Trophoblast cell (in vitro differentiated cells and primary cell): ENCODE measurements at regions not wholly inside any gene's neighbourhood (a gene's known extent, or its start where the extent isn't known, plus 50 kb on each side); places are given as distances from the start of the nearest gene placed in this dataset.
A peak's percentile ranks its signal among the peaks of the same experiment; 100 is the strongest.

ENCODE experiments used
- DNase-seq, 2 donors: peaks; one replicate each; pipeline ENCODE4 v3.0.0-alpha.2; 2016
- H2AFZ ChIP-seq: 2 replicates; pipeline ENCODE4 v1.6.1; 2013; ENCODE audit warnings: low read length, moderate library complexity, mild to moderate bottlenecking; ENCODE audit not compliant: insufficient read depth, poor library complexity
- H2AK5ac ChIP-seq: 2 replicates; pipeline ENCODE4 v1.6.1; 2013; ENCODE audit warnings: mild to moderate bottlenecking, low read length
- H2BK120ac ChIP-seq: 2 replicates; pipeline ENCODE4 v1.6.1; 2013; ENCODE audit warnings: low read length, mild to moderate bottlenecking, moderate library complexity; ENCODE audit not compliant: insufficient read depth, poor library complexity
- H2BK12ac ChIP-seq: 2 replicates; pipeline ENCODE4 v1.6.1; 2013; ENCODE audit warnings: mild to moderate bottlenecking, low read length, moderate library complexity
- H2BK5ac ChIP-seq: 2 replicates; pipeline ENCODE4 v1.6.1; 2013; ENCODE audit warnings: low read length, low read depth, moderate library complexity, mild to moderate bottlenecking; ENCODE audit not compliant: poor library complexity
- H3K14ac ChIP-seq: 2 replicates; pipeline ENCODE4 v1.6.1; 2013; ENCODE audit warnings: mild to moderate bottlenecking, low read length
- H3K18ac ChIP-seq: 2 replicates; pipeline ENCODE4 v1.6.1; 2013; ENCODE audit warnings: mild to moderate bottlenecking, low read length
- H3K23ac ChIP-seq: 2 replicates; pipeline ENCODE4 v1.6.1; 2013; ENCODE audit warnings: low read length
- H3K27ac ChIP-seq: 2 replicates; pipeline ENCODE4 v1.5.1; 2013; ENCODE audit warnings: low read depth, mild to moderate bottlenecking, inconsistent platforms, low read length, moderate library complexity
- H3K27me3 ChIP-seq: 2 replicates; pipeline ENCODE4 v1.6.1; 2013; ENCODE audit warnings: inconsistent platforms, mild to moderate bottlenecking, low read length, moderate library complexity; ENCODE audit not compliant: insufficient read depth
- H3K36me3 ChIP-seq, 2 experiments: 1 replicate in 1 of 2; 2 replicates in 1 of 2; pipeline ENCODE4 v1.6.1; 2013; ENCODE audit warnings: low read length in 2 of 2, mild to moderate bottlenecking in 2 of 2, moderate library complexity in 1 of 2; ENCODE audit not compliant: insufficient read depth in 2 of 2, control insufficient read depth in 1 of 2
- H3K4ac ChIP-seq: 2 replicates; pipeline ENCODE4 v1.6.1; 2013; ENCODE audit warnings: low read depth, mild to moderate bottlenecking, low read length, moderate library complexity
- H3K4me1 ChIP-seq, 2 experiments: 1 replicate in 1 of 2; 2 replicates in 1 of 2; pipeline ENCODE4 v1.6.1; 2013; ENCODE audit warnings: low read length in 2 of 2, mild to moderate bottlenecking in 2 of 2, moderate library complexity in 1 of 2; ENCODE audit not compliant: insufficient read depth in 2 of 2, control insufficient read depth in 1 of 2
- H3K4me2 ChIP-seq: 2 replicates; pipeline ENCODE4 v1.6.1; 2013; ENCODE audit warnings: inconsistent platforms, mild to moderate bottlenecking, low read length, moderate library complexity
- H3K4me3 ChIP-seq: 2 replicates; pipeline ENCODE4 v1.5.1; 2013; ENCODE audit warnings: mild to moderate bottlenecking, low read depth, low read length, inconsistent platforms
- H3K79me1 ChIP-seq: one replicate; pipeline ENCODE4 v1.6.1; 2013; ENCODE audit warnings: low read length
- H3K79me2 ChIP-seq: 2 replicates; pipeline ENCODE4 v1.6.1; 2013; ENCODE audit warnings: low read length, mild to moderate bottlenecking; ENCODE audit not compliant: control insufficient read depth, insufficient read depth, poor library complexity
- H3K9ac ChIP-seq: 2 replicates; pipeline ENCODE4 v1.6.1; 2013; ENCODE audit warnings: mild to moderate bottlenecking, low read length
- H3K9me3 ChIP-seq: 2 replicates; pipeline ENCODE4 v1.6.1; 2013; ENCODE audit warnings: low read depth, mild to moderate bottlenecking, control low read depth, inconsistent platforms, low read length; ENCODE audit not compliant: insufficient read depth
- H4K12ac ChIP-seq: 2 replicates; pipeline ENCODE4 v1.6.1; 2013; ENCODE audit warnings: low read depth, mild to moderate bottlenecking, low read length, moderate library complexity
- H4K8ac ChIP-seq: 2 replicates; pipeline ENCODE4 v1.6.1; 2013; ENCODE audit warnings: low read depth, mild to moderate bottlenecking, low read length, moderate library complexity
- H4K91ac ChIP-seq: one replicate; pipeline ENCODE4 v1.6.1; 2013; ENCODE audit warnings: low read depth, mild to moderate bottlenecking, low read length, moderate library complexity
- WGBS: extraction: QIAGEN DNeasy Blood & Tissue Kit; methylation state at CpG from one replicate; pipeline ENCODE4 v1.1.7; 2013; ENCODE audit warnings: missing lambda C conversion rate; ENCODE audit not compliant: insufficient read length, insufficient coverage; ENCODE audit errors: extremely low coverage; 5-methylcytosine and 5-hydroxymethylcytosine counted together

GRCh38 chr2:226198956-226199355 is 600.7 kb downstream of the IRS1 start:
- H2BK12ac ChIP-seq = no peak overlapping the region
- no peaks in the 10 kb centered on the region for H3K27me3 ChIP-seq
- no peak overlapping the region for H3K23ac ChIP-seq
- WGBS = no CpG with 5 or more reads among the region's 4 CpGs
- H3K4me3 ChIP-seq = no peak overlapping the region
- no peak overlapping the region for H3K9ac ChIP-seq
- H3K4me2 ChIP-seq = no peak overlapping the region
- no peak for DNase-seq
- H4K8ac ChIP-seq = no peak overlapping the region
- H2BK120ac ChIP-seq = no peak overlapping the region
- H4K91ac ChIP-seq = no peak overlapping the region
- H3K27ac ChIP-seq = no peak overlapping the region
- H4K12ac ChIP-seq = no peak overlapping the region
- no peak overlapping the region for H3K4ac ChIP-seq
- no peaks in the 10 kb centered on the region for H3K36me3 ChIP-seq
- H3K18ac ChIP-seq = no peak overlapping the region
- H3K4me1 ChIP-seq = peaks cover 0 to 2% of the 10 kb centered on the region in 2 experiments
- H2BK5ac ChIP-seq = no peak overlapping the region
- H3K79me2 ChIP-seq = no peaks in the 10 kb centered on the region
- no peak overlapping the region for H2AK5ac ChIP-seq
- H3K79me1 ChIP-seq = no peaks in the 10 kb centered on the region
- no peak overlapping the region for H2AFZ ChIP-seq
- no peak overlapping the region for H3K14ac ChIP-seq
- no peaks in the 10 kb centered on the region for H3K9me3 ChIP-seq

GRCh38 chr2:226190479-226191252 is 609.0 kb downstream of the IRS1 start:
- no peak overlapping the region for H3K18ac ChIP-seq
- peak overlapping the region; percentile 3 for H2BK120ac ChIP-seq
- H3K9ac ChIP-seq = no peak overlapping the region
- H3K36me3 ChIP-seq = no peaks in the 10 kb centered on the region
- no peaks in the 10 kb centered on the region for H3K9me3 ChIP-seq
- H2AFZ ChIP-seq = no peak overlapping the region
- H3K23ac ChIP-seq = no peak overlapping the region
- H3K4me2 ChIP-seq = no peak overlapping the region
- H3K27me3 ChIP-seq = no peaks in the 10 kb centered on the region
- WGBS = no CpG with 5 or more reads among the region's 5 CpGs
- no peak overlapping the region for H3K27ac ChIP-seq
- H3K4me1 ChIP-seq = no peaks in the 10 kb centered on the region
- H3K79me2 ChIP-seq = no peaks in the 10 kb centered on the region
- DNase-seq = no peak
- peak overlapping the region; percentile 19 for H4K8ac ChIP-seq
- no peak overlapping the region for H2AK5ac ChIP-seq
- no peak overlapping the region for H3K4me3 ChIP-seq
- H2BK12ac ChIP-seq = no peak overlapping the region
- H2BK5ac ChIP-seq = no peak overlapping the region
- no peak overlapping the region for H4K12ac ChIP-seq
- peaks cover 3% of the 10 kb centered on the region for H3K79me1 ChIP-seq
- H4K91ac ChIP-seq = peak overlapping the region; percentile 6
- no peak overlapping the region for H3K4ac ChIP-seq
- H3K14ac ChIP-seq = peak overlapping the region; percentile 51

DNA sequence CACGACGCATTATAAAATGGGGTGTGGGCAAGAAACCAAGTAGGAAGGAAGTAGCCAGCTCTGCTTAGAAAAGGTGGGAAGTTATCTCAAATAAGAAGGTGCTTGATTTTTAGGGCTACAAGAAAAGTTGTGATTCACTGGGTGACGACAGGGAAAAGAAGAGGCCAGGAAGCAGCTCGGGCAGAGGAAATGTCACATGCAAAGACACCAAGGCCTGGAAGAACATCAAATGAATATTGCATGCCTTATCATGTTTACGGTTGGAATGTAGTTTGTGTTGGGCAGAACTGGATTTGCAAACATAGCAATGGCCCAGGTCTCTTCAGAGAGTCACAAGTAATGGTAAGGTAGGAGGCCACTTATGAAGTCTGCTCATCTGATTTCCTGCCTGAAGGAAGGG is 610.6 kb downstream of the IRS1 start:
- Histone ChIP-seq H2AFZ (no peak overlapping the region), H3K18ac (no peak overlapping the region), H3K79me1 (peaks cover 3% of the 10 kb centered on the region), H3K79me2 (no peaks in the 10 kb centered on the region), H4K91ac (no peak overlapping the region), H2BK5ac (no peak overlapping the region), H2BK12ac (no peak overlapping the region), H3K9ac (no peak overlapping the region), H2BK120ac (no peak overlapping the region), H3K4me2 (no peak overlapping the region), H2AK5ac (no peak overlapping the region), H4K12ac (no peak overlapping the region), H3K4ac (no peak overlapping the region), H3K23ac (no peak overlapping the region), H3K4me3 (no peak overlapping the region), H3K27me3 (no peaks in the 10 kb centered on the region), H3K9me3 (no peaks in the 10 kb centered on the region), H3K36me3 (no peaks in the 10 kb centered on the region), H3K27ac (no peak overlapping the region), H4K8ac (no peak overlapping the region), H3K14ac (no peak overlapping the region), H3K4me1 (no peaks in the 10 kb centered on the region)
- no CpG with 5 or more reads among the region's 5 CpGs for WGBS
- DNase-seq = no peak

DNA sequence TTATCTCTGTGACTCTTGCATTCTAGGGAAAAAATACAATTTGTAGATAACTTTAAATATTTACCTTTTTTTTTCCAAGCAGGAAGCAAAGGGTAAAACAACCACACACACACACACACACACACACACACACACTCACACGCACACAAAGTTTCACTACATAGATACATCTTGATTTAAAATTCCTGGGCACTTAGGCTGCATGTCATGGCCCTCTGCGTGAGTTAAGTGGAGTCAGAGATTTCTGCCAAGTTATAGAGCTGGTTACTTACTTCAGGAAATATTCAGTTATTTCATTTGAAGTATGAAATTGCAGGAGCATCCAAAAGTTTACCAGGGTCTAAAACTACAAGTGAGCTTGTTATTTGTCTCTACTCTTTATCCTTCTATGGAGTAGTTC is 612.0 kb downstream of the IRS1 start:
- Histone ChIP-seq H3K4me1 (no peaks in the 10 kb centered on the region), H4K8ac (no peak overlapping the region)
- no CpG with 5 or more reads among the region's 2 CpGs for WGBS

More for the DNA sequence above, 612.0 kb downstream of the IRS1 start:
- H3K4ac ChIP-seq = no peak overlapping the region
- no peak overlapping the region for H2BK120ac ChIP-seq
- no peak overlapping the region for H3K23ac ChIP-seq
- DNase-seq = no peak
- H3K4me2 ChIP-seq = no peak overlapping the region
- H2BK12ac ChIP-seq = no peak overlapping the region
- H3K36me3 ChIP-seq = no peaks in the 10 kb centered on the region
- H3K14ac ChIP-seq = no peak overlapping the region
- H2AK5ac ChIP-seq = no peak overlapping the region
- no peaks in the 10 kb centered on the region for H3K9me3 ChIP-seq
- no peak overlapping the region for H3K27ac ChIP-seq
- no peak overlapping the region for H2BK5ac ChIP-seq
- H3K79me2 ChIP-seq = no peaks in the 10 kb centered on the region
- no peak overlapping the region for H3K9ac ChIP-seq
- H4K91ac ChIP-seq = no peak overlapping the region
- H3K79me1 ChIP-seq = peaks cover 3% of the 10 kb centered on the region
- no peak overlapping the region for H3K18ac ChIP-seq
- H4K12ac ChIP-seq = no peak overlapping the region
- H3K4me3 ChIP-seq = no peak overlapping the region
- H3K27me3 ChIP-seq = no peaks in the 10 kb centered on the region
- no peak overlapping the region for H2AFZ ChIP-seq
